Thymus (tissue), 11 donors: ENCODE measurements at regions not wholly inside any gene's neighbourhood (a gene's known extent, or its start where the extent isn't known, plus 50 kb on each side); places are given as distances from the start of the nearest gene placed in this dataset.

Experiments used
- DNase-seq, 9 donors: peaks; one replicate each; pipeline ENCODE4 v3.0.0-alpha.2; 2013; ENCODE audit warnings: low spot score in 9 of 9, low read depth in 6 of 9, missing footprints in 1 of 9
- H3K27ac ChIP-seq, 2 donors: one replicate each; pipeline ENCODE4 v1.5.1; 2013; ENCODE audit warnings: control low read depth in 1 of 2, low read depth in 1 of 2, low read length in 1 of 2, mild to moderate bottlenecking in 1 of 2, moderate library complexity in 1 of 2
- H3K27me3 ChIP-seq, 2 donors: one replicate each; pipeline ENCODE4 v1.5.1; 2013; ENCODE audit warnings: low read length in 1 of 2; ENCODE audit not compliant: control insufficient read depth in 2 of 2, insufficient read depth in 1 of 2
- H3K36me3 ChIP-seq, 2 donors: one replicate each; pipeline ENCODE4 v1.5.1; 2013; ENCODE audit warnings: low read length in 1 of 2, mild to moderate bottlenecking in 1 of 2, moderate library complexity in 1 of 2; ENCODE audit not compliant: control insufficient read depth in 2 of 2, insufficient read depth in 2 of 2
- H3K4me1 ChIP-seq, 2 donors: one replicate each; pipeline ENCODE4 v1.5.1; 2013; ENCODE audit warnings: low read length in 2 of 2; ENCODE audit not compliant: control insufficient read depth in 2 of 2, insufficient read depth in 2 of 2
- H3K4me3 ChIP-seq, 2 donors: one replicate each; pipeline ENCODE4 v1.5.1; 2013; ENCODE audit warnings: low read length in 2 of 2, control low read depth in 1 of 2, mild to moderate bottlenecking in 1 of 2
- H3K9me3 ChIP-seq, 2 donors: one replicate each; pipeline ENCODE4 v1.5.1; 2013; ENCODE audit warnings: low read length in 1 of 2, mild to moderate bottlenecking in 1 of 2; ENCODE audit not compliant: control insufficient read depth in 2 of 2, insufficient read depth in 1 of 2
- WGBS: extraction: QIAGEN DNeasy Blood & Tissue Kit; methylation state at CpG from one replicate; pipeline ENCODE4 v1.1.7; 2013; 5-methylcytosine and 5-hydroxymethylcytosine counted together
- donor health status: healthy.

GRCh38 chr18:45447355-45448265 is 167.7 kb upstream of the SLC14A2 start:
- WGBS, result 59% methylated on average over 2 of the region's 2 CpGs
- Histone ChIP-seq H3K27me3 (no peaks in the 10 kb centered on the region), H3K27ac (no peak overlapping the region), H3K4me3 (no peak overlapping the region), H3K36me3 (no peaks in the 10 kb centered on the region), H3K4me1 (no peaks in the 10 kb centered on the region), H3K9me3 (no peaks in the 10 kb centered on the region)
- no peak for DNase-seq

GRCh38 chr18:45448871-45449270 is 166.4 kb upstream of the SLC14A2 start:
- no peak overlapping the region for H3K27ac ChIP-seq
- no peak for DNase-seq

GRCh38 chr18:45449418-45450227 is 165.7 kb upstream of the SLC14A2 start:
- H3K27ac ChIP-seq, result peak overlapping the region; percentile 37
- no peaks in the 10 kb centered on the region for H3K27me3 ChIP-seq
- H3K4me1 ChIP-seq, result no peaks in the 10 kb centered on the region
- peak in 1 of 9 donors; percentile 11 for DNase-seq
- no peaks in the 10 kb centered on the region for H3K9me3 ChIP-seq
- WGBS, result 84% methylated on average over 10 of the region's 10 CpGs
- H3K4me3 ChIP-seq, result no peak overlapping the region
- no peaks in the 10 kb centered on the region for H3K36me3 ChIP-seq

More at GRCh38 chr18:45448871-45449270, 166.4 kb upstream of the SLC14A2 start:
- no peaks in the 10 kb centered on the region for H3K4me1 ChIP-seq
- no peaks in the 10 kb centered on the region for H3K36me3 ChIP-seq
- 100% methylated on average over 2 of the region's 2 CpGs for WGBS
- H3K27me3 ChIP-seq, result no peaks in the 10 kb centered on the region
- H3K9me3 ChIP-seq, result no peaks in the 10 kb centered on the region
- H3K4me3 ChIP-seq, result no peak overlapping the region

GRCh38 chr18:45456090-45457021 is 158.9 kb upstream of the SLC14A2 start:
- H3K27ac ChIP-seq, result no peak overlapping the region
- no peak for DNase-seq
- 69% methylated on average over 5 of the region's 5 CpGs for WGBS

GRCh38 chr18:45458033-45458432 is 157.2 kb upstream of the SLC14A2 start:
- H3K27me3 ChIP-seq, result no peaks in the 10 kb centered on the region
- 100% methylated on average over 1 of the region's 1 CpG for WGBS
- H3K27ac ChIP-seq, result no peak overlapping the region
- H3K36me3 ChIP-seq, result no peaks in the 10 kb centered on the region
- DNase-seq, result no peak
- no peaks in the 10 kb centered on the region for H3K4me1 ChIP-seq
- no peaks in the 10 kb centered on the region for H3K9me3 ChIP-seq
- no peak overlapping the region for H3K4me3 ChIP-seq

More at GRCh38 chr18:45456090-45457021, 158.9 kb upstream of the SLC14A2 start:
- no peaks in the 10 kb centered on the region for H3K9me3 ChIP-seq
- no peaks in the 10 kb centered on the region for H3K4me1 ChIP-seq
- H3K27me3 ChIP-seq, result no peaks in the 10 kb centered on the region
- H3K36me3 ChIP-seq, result no peaks in the 10 kb centered on the region
- H3K4me3 ChIP-seq, result no peak overlapping the region

- no peaks in the 10 kb centered on the region for H3K27me3 ChIP-seq
- WGBS, result 94% methylated on average over 5 of the region's 5 CpGs
- no peak overlapping the region for H3K4me3 ChIP-seq
- H3K36me3 ChIP-seq, result no peaks in the 10 kb centered on the region
- DNase-seq, result no peak
- H3K27ac ChIP-seq, result no peak overlapping the region
- H3K9me3 ChIP-seq, result no peaks in the 10 kb centered on the region
- H3K4me1 ChIP-seq, result no peaks in the 10 kb centered on the region
Observed at GRCh38 chr18:45462179-45462578, 153.1 kb upstream of the SLC14A2 start.

- H3K4me3 ChIP-seq, result no peak overlapping the region
- no peak overlapping the region for H3K27ac ChIP-seq
- H3K4me1 ChIP-seq, result no peaks in the 10 kb centered on the region
- no peak for DNase-seq
- 95% methylated on average over 6 of the region's 6 CpGs for WGBS
- H3K9me3 ChIP-seq, result no peaks in the 10 kb centered on the region
- H3K27me3 ChIP-seq, result no peaks in the 10 kb centered on the region
- H3K36me3 ChIP-seq, result no peaks in the 10 kb centered on the region
Observed at GRCh38 chr18:45463451-45463850, 151.8 kb upstream of the SLC14A2 start.

GRCh38 chr18:45464619-45465018 is 150.7 kb upstream of the SLC14A2 start:
- no peak overlapping the region for H3K27ac ChIP-seq
- no peaks in the 10 kb centered on the region for H3K9me3 ChIP-seq
- no peak for DNase-seq
- no peak overlapping the region for H3K4me3 ChIP-seq
- no peaks in the 10 kb centered on the region for H3K27me3 ChIP-seq
- 72% methylated on average over 8 of the region's 8 CpGs for WGBS
- H3K4me1 ChIP-seq, result no peaks in the 10 kb centered on the region
- H3K36me3 ChIP-seq, result no peaks in the 10 kb centered on the region
